HG03469 (cell line): ENCODE measurements at regions not wholly inside any gene's neighbourhood (a gene's known extent, or its start where the extent isn't known, plus 50 kb on each side); places are given as distances from the start of the nearest gene placed in this dataset.
"Not testable (repeated sequence)": the region's sequence is repeated elsewhere in the genome, so short reads cannot be mapped to it uniquely, and the experiment has no call there.

Experiments
- ATAC-seq: cut with Tn5 transposase; IDR thresholded peaks from one replicate; pipeline ENCODE4 v1.9.1; 2021; ENCODE audit warnings: mild to moderate bottlenecking, moderate library complexity, moderate number of reproducible peaks; ENCODE audit not compliant: unreplicated experiment

- no peak for ATAC-seq
These were observed 314.5 kb downstream of the KLF12 start for GRCh38 chr13:73819711-73820110.

GRCh38 chr13:73816702-73817101 is 317.5 kb downstream of the KLF12 start:
- no peak for ATAC-seq

- ATAC-seq, result no peak
These were observed 318.4 kb downstream of the KLF12 start for GRCh38 chr13:73815796-73816195.

GRCh38 chr13:73810647-73811046 is 323.6 kb downstream of the KLF12 start:
- no peak for ATAC-seq

- no peak for ATAC-seq
These were observed 324.6 kb downstream of the KLF12 start for GRCh38 chr13:73809561-73809960.

- no peak for ATAC-seq
These were observed 325.9 kb downstream of the KLF12 start for GRCh38 chr13:73808318-73808717.

GRCh38 chr13:73805326-73805958 is 328.8 kb downstream of the KLF12 start:
- not testable (repeated sequence) for ATAC-seq

- ATAC-seq, result no peak
These were observed 330.2 kb downstream of the KLF12 start for GRCh38 chr13:73803997-73804396.

- ATAC-seq, result no peak
These were observed 334.2 kb downstream of the KLF12 start for GRCh38 chr13:73800011-73800410.

- ATAC-seq, result no peak
These were observed 339.4 kb downstream of the KLF12 start for GRCh38 chr13:73794755-73795154.

- no peak for ATAC-seq
These were observed 340.8 kb downstream of the KLF12 start for GRCh38 chr13:73793361-73793760.

- no peak for ATAC-seq
These were observed 341.4 kb downstream of the KLF12 start for GRCh38 chr13:73792796-73793195.

GRCh38 chr13:73782450-73783449 is 351.5 kb downstream of the KLF12 start:
- ATAC-seq, result no peak

GRCh38 chr13:73781384-73781783 is 352.8 kb downstream of the KLF12 start:
- ATAC-seq, result no peak

- ATAC-seq, result no peak
These were observed 354.3 kb downstream of the KLF12 start for GRCh38 chr13:73779881-73780280.

GRCh38 chr13:73778242-73778864 is 355.9 kb downstream of the KLF12 start:
- ATAC-seq, result no peak

- no peak for ATAC-seq
These were observed 357.1 kb downstream of the KLF12 start for GRCh38 chr13:73777134-73777533.

GRCh38 chr13:73776151-73776785 is 357.9 kb downstream of the KLF12 start:
- ATAC-seq, result no peak

- ATAC-seq, result no peak
These were observed 361.0 kb downstream of the KLF12 start for GRCh38 chr13:73773168-73773549.

- ATAC-seq, result no peak
These were observed 361.6 kb downstream of the KLF12 start for GRCh38 chr13:73772449-73773167.
